ENCODE measurements at regions not wholly inside any gene's neighbourhood (a gene's known extent, or its start where the extent isn't known, plus 50 kb on each side); places are given as distances from the start of the nearest gene placed in this dataset.

GRCh38 chr5:109936996-109937395, 247.3 kb downstream of the MAN2A1 start:
- no TSS peak for BruUV-seq (replicated peaks)

GRCh38 chr5:109937951-109938350, 248.2 kb downstream of the MAN2A1 start:
- H3K9me2 ChIP-seq (ENCODE audit: insufficient read depth, low read length), result no peaks in the 10 kb centered on the region
- no peaks in the 10 kb centered on the region for H3K36me3 ChIP-seq (ENCODE audit: insufficient read depth, low read length)
- no peaks in the 10 kb centered on the region for H3K79me2 ChIP-seq (ENCODE audit: insufficient read depth, low read depth, low read length)
- no peak for DNase-seq (ENCODE audit: low spot score)
- H3K9me3 ChIP-seq (ENCODE audit: low read length), result no peaks in the 10 kb centered on the region
- ChIA-PET CTCF (ENCODE audit: unreplicated experiment) (interaction anchor here (1.5 kb wide), 1 partner anchor 16 kb away, joined by 3 read pairs; no protein-coding TSS in a partner anchor), POLR2A (interaction anchor here (1.5 kb wide), 1 partner anchor 10 kb away, joined by 4 read pairs; no protein-coding TSS in a partner anchor)
- H2AFZ ChIP-seq (ENCODE audit: low read length), result no peak overlapping the region
- no peaks in the 10 kb centered on the region for H4K20me1 ChIP-seq (ENCODE audit: insufficient read depth, low read length)
- no peaks in the 10 kb centered on the region for H3K4me1 ChIP-seq (ENCODE audit: insufficient read depth, low read length, poor library complexity, severe bottlenecking)
- no peak for TF ChIP-seq CTCF (conservative IDR thresholded peaks at IDR 0.05; ENCODE audit: low read length)
- TF ChIP-seq EZH2phosphoT487 (IDR thresholded peaks at IDR 0.05; ENCODE audit: borderline replicate concordance, low read depth, low read length), result no peak
- H3K4me2 ChIP-seq (ENCODE audit: low read length), result no peak overlapping the region
- intact Hi-C loops (cut with micrococcal nuclease; ENCODE audit: unreplicated experiment), result no loop called here
- H3K27ac ChIP-seq (ENCODE audit: low read depth, low read length, poor library complexity, severe bottlenecking), result no peak overlapping the region
- no peak overlapping the region for H3K4me3 ChIP-seq (ENCODE audit: low read depth, low read length, poor library complexity, severe bottlenecking)
- BruUV-seq (replicated peaks), result no TSS peak

More at GRCh38 chr5:109936996-109937395, 247.3 kb downstream of the MAN2A1 start:
- Histone ChIP-seq H3K4me1 (ENCODE audit: insufficient read depth, low read length, poor library complexity, severe bottlenecking) (no peaks in the 10 kb centered on the region), H4K20me1 (ENCODE audit: insufficient read depth, low read length) (no peaks in the 10 kb centered on the region), H3K36me3 (ENCODE audit: insufficient read depth, low read length) (no peaks in the 10 kb centered on the region), H3K4me2 (ENCODE audit: low read length) (no peak overlapping the region), H3K9me2 (ENCODE audit: insufficient read depth, low read length) (no peaks in the 10 kb centered on the region), H3K9me3 (ENCODE audit: low read length) (no peaks in the 10 kb centered on the region), H3K4me3 (ENCODE audit: low read depth, low read length, poor library complexity, severe bottlenecking) (no peak overlapping the region), H3K79me2 (ENCODE audit: insufficient read depth, low read depth, low read length) (no peaks in the 10 kb centered on the region), H2AFZ (ENCODE audit: low read length) (peak overlapping the region; percentile 3; the same call in 1 of the 2 replicates), H3K27ac (ENCODE audit: low read depth, low read length, poor library complexity, severe bottlenecking) (no peak overlapping the region)
- ChIA-PET POLR2A (interaction anchor here (1.5 kb wide), 1 partner anchor 15 kb away, joined by 6 read pairs; no protein-coding TSS in a partner anchor), CTCF (ENCODE audit: unreplicated experiment) (interaction anchor here (0.6 to 1.5 kb wide), 2 partner anchors 11 to 13 kb away, joined by 3 to 4 read pairs; no protein-coding TSS in a partner anchor)
- TF ChIP-seq EZH2phosphoT487 (IDR thresholded peaks at IDR 0.05; ENCODE audit: borderline replicate concordance, low read depth, low read length) (no peak), CTCF (conservative IDR thresholded peaks at IDR 0.05; ENCODE audit: low read length) (no peak)
- intact Hi-C loops (cut with micrococcal nuclease; ENCODE audit: unreplicated experiment), result no loop called here
- DNase-seq (ENCODE audit: low spot score), result peak; percentile 29

- H3K36me3 ChIP-seq (ENCODE audit: insufficient read depth, low read length), result no peaks in the 10 kb centered on the region
- intact Hi-C loops (cut with micrococcal nuclease; ENCODE audit: unreplicated experiment), result no loop called here
- H4K20me1 ChIP-seq (ENCODE audit: insufficient read depth, low read length), result no peaks in the 10 kb centered on the region
- BruUV-seq (replicated peaks), result no TSS peak
- ChIA-PET CTCF (ENCODE audit: unreplicated experiment) (interaction anchor here (1.5 kb wide), 1 partner anchor 17 kb away, joined by 3 read pairs; no protein-coding TSS in a partner anchor), POLR2A (interaction anchor here (1.5 kb wide), 1 partner anchor 9 kb away, joined by 4 read pairs; no protein-coding TSS in a partner anchor)
- no peak for DNase-seq (ENCODE audit: low spot score)
- no peak overlapping the region for H3K4me2 ChIP-seq (ENCODE audit: low read length)
- no peak overlapping the region for H3K27ac ChIP-seq (ENCODE audit: low read depth, low read length, poor library complexity, severe bottlenecking)
- H3K4me1 ChIP-seq (ENCODE audit: insufficient read depth, low read length, poor library complexity, severe bottlenecking), result no peaks in the 10 kb centered on the region
- no peaks in the 10 kb centered on the region for H3K9me2 ChIP-seq (ENCODE audit: insufficient read depth, low read length)
- no peaks in the 10 kb centered on the region for H3K79me2 ChIP-seq (ENCODE audit: insufficient read depth, low read depth, low read length)
- H3K9me3 ChIP-seq (ENCODE audit: low read length), result no peaks in the 10 kb centered on the region
- TF ChIP-seq EZH2phosphoT487 (IDR thresholded peaks at IDR 0.05; ENCODE audit: borderline replicate concordance, low read depth, low read length) (no peak), CTCF (conservative IDR thresholded peaks at IDR 0.05; ENCODE audit: low read length) (no peak)
- no peak overlapping the region for H3K4me3 ChIP-seq (ENCODE audit: low read depth, low read length, poor library complexity, severe bottlenecking)
- H2AFZ ChIP-seq (ENCODE audit: low read length), result no peak overlapping the region
Observed at GRCh38 chr5:109938453-109938852, 248.7 kb downstream of the MAN2A1 start.
